Uterus (tissue), 2 donors: ENCODE measurements at regions not wholly inside any gene's neighbourhood (a gene's known extent, or its start where the extent isn't known, plus 50 kb on each side); places are given as distances from the start of the nearest gene placed in this dataset.

Experiments
- CTCF ChIP-seq, 4 experiments: fragments of 200-600 bp in 2 of 4; fragments of 450-650 bp in 2 of 4; sonication (generic) in 2 of 4; IDR thresholded peaks; one replicate each; pipeline ENCODE4 v1.5.1; 2016 to 2019; ENCODE audit warnings: antibody characterized with exemption in 4 of 4, mild to moderate bottlenecking in 2 of 4, moderate library complexity in 1 of 4
- POLR2A ChIP-seq, 2 donors: fragments of 450-650 bp; IDR thresholded peaks; one replicate each; pipeline ENCODE4 v1.6.1; 2016; ENCODE audit warnings: antibody characterized with exemption in 2 of 2, mild to moderate bottlenecking in 1 of 2, moderate library complexity in 1 of 2

GRCh38 chr1:9426291-9426711 lies 113.0 kb upstream of the SLC25A33 start:
- TF ChIP-seq CTCF (IDR thresholded peaks at IDR 0.05): no peak
- no peak for TF ChIP-seq POLR2A (IDR thresholded peaks at IDR 0.05)
